Adrenal gland (tissue), 5 donors: ENCODE measurements at regions not wholly inside any gene's neighbourhood (a gene's known extent, or its start where the extent isn't known, plus 50 kb on each side); places are given as distances from the start of the nearest gene placed in this dataset.

Experiments used
- CTCF ChIP-seq, 6 experiments: fragments of 450-650 bp in 4 of 6; fragments of 200-600 bp in 2 of 6; sonication (generic) in 1 of 6; IDR thresholded peaks; 1 replicate in 5 of 6; 2 replicates in 1 of 6; pipeline versions ENCODE4 v1.5.1 to v1.8.0; 2016 to 2021; ENCODE audit warnings: antibody characterized with exemption in 6 of 6, mild to moderate bottlenecking in 2 of 6, moderate library complexity in 1 of 6
- POLR2A ChIP-seq, 2 donors: fragments of 450-650 bp; IDR thresholded peaks; one replicate each; pipeline ENCODE4 v1.6.1; 2017; ENCODE audit warnings: antibody characterized with exemption in 2 of 2, mild to moderate bottlenecking in 2 of 2, moderate library complexity in 1 of 2
- donor health status: DM: no; HTN: no; CAD: no.

DNA sequence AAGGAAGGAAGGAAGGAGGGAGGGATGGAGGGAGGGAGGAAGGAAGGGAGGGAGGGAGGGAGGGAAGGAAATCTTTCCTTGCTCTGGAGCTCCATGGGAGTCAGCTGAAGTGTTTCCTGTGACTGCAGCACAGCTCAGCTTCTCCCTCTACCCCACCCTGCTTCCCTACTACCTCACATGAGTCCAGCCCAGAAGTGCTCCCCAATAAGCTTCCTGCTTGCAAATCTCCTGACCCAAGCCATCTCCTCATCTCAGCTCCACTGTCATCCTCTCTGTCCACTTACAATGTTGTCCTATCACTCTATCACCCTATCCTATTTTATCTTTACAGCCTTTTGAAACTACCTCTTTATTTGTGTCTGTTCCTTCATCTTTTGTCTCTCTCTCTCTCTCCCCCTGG is 52.9 kb upstream of the SSBP3 start:
- no peak for TF ChIP-seq CTCF (IDR thresholded peaks at IDR 0.05)
- no peak for TF ChIP-seq POLR2A (IDR thresholded peaks at IDR 0.05)
